ENCODE measurements at regions not wholly inside any gene's neighbourhood (a gene's known extent, or its start where the extent isn't known, plus 50 kb on each side); places are given as distances from the start of the nearest gene placed in this dataset.

- no peak for DNase-seq
Observed at GRCh38 chr10:36277459-36277858, 635.4 kb upstream of the FZD8 start.

- no peak for DNase-seq
Observed at GRCh38 chr10:36271627-36272340, 629.7 kb upstream of the FZD8 start.

- no peak for DNase-seq
Observed at GRCh38 chr10:36269222-36269621, 627.1 kb upstream of the FZD8 start.

DNA sequence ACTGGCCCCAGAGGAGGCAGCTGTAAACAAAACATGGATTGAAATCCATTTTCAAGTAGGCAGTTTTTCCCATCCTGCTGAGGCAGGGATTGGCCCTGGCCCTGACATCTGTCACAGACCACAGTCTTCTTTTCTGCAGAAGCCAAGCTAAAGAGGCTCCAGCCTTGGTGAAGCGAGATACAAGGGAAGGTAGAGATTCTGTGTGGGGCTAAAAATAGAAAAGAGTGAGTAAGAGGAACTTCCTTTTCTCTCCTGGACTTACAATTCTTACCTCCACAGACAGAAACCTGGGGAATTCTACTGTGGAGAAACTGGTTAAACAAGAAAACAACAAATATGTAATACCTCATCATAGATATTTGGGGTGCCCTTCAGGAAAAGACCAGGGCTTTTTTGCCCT, 624.8 kb upstream of the FZD8 start:
- DNase-seq = no peak

GRCh38 chr10:36265741-36266140, 623.6 kb upstream of the FZD8 start:
- DNase-seq = no peak

DNA sequence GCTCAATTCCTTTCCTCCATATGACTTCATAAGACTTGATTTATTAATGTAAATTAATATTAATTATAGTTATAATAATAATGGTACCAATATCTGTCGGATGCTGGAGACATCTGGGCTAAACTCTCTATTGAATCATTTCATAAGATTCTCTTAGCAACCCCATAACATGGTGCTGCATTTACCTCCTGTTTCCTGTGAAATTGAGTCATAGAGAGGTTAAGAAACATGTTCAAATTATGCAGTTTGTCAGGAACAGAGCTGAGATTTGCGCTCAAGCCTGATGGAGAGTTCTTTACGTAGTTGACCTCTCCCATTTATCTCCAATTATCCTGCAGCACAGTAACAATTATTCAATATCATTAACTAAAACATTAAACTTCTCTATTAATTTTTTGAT, 621.8 kb upstream of the FZD8 start:
- DNase-seq = no peak

DNA sequence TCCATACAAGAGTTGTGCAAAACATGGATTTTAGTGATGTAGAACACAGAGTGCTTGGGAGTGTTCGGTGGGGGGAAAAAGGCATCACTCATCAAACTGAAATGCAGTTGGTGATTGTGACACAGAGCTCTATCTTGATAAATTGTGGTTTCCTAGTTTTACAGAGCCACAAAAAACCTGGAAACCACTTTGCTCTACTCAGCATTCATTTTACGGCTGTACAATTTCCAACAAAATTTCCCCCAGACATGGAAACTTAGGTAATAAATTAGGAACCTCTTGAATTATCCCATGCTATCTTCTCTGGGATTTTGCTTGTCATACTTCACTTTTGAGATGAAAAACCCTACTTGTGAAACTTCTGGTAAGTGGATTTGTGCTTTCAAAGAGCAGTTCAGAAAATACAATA, 614.9 kb upstream of the FZD8 start:
- no peak for DNase-seq

DNA sequence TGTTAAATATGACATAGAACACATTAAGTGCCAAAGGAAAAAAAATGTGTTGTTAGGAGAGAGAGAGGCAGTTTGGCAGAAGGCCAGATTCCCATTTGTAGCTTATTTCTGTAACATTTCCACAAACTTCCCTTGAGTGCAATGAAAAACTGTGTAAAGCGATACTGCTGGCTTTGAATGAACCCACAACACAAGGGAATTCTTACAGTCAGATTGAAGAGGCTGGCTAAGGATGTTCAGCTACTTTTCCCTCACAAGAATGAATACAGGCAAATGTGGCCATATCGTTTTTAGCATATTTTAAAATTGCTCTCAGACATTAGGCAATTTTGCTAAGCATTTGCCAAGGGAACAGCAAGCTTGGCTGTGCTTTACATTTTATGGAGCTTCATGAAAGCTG, 614.1 kb upstream of the FZD8 start:
- DNase-seq = no peak

GRCh38 chr10:36254199-36254598, 612.1 kb upstream of the FZD8 start:
- no peak for DNase-seq

DNA sequence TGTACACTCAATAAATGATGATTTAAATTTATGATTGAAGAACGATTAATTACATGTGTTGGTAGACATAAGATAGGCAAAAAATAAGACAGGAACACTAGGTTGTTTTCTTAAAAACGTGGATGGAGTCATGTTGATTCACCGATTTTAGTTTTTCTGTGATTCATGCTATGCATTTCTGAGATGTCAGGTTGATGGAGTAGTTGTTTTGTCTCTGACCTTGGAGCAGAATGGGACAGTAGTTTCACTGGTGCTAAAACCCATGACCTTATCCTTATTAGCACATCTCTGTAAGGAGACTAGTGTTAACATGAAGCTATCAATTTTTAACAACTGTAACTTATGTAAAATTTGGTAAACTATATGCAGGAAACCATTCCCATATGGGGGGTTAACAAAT, 611.6 kb upstream of the FZD8 start:
- DNase-seq = no peak

DNA sequence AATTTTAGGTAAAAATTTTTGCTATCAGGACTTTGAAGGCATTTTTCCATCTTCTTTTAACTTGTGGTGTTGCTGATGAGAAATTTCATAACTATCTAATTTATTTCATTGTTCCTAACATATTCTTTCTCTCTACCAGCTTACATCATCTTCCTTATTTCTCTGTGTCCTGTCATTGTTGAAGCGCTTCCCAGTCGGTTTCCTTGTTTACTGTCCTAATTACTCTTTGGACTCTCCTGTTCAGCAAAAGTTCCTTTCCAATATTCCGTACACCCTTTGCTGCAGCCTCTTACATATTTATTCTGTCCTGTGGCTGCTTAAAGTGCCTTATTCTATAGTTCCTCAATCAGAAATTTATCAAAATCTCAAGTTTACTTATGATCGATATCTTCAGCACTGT, 609.0 kb upstream of the FZD8 start:
- no peak for DNase-seq

GRCh38 chr10:36248304-36248981, 606.3 kb upstream of the FZD8 start:
- no peak for DNase-seq

DNA sequence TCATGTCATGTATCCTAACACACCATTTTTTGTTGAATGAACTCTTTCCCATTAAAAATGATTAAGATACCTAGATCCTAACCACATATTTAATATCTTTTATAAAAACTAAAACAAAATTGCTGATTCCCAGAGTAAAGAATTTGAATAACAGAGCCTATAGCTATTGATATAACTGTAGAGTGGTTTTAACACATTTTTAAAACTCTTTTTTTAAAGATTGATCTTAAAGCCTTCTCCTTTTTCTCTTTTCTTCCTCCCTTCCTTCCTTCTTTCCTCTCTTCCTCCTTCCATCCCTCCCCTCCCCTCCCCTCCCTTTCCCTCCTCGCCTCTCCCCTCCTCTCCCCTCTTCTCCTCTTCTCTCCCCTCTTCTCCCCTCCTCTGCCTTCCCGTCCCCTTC, 605.4 kb upstream of the FZD8 start:
- DNase-seq = no peak

GRCh38 chr10:36236931-36237330, 594.8 kb upstream of the FZD8 start:
- no peak for DNase-seq

DNA sequence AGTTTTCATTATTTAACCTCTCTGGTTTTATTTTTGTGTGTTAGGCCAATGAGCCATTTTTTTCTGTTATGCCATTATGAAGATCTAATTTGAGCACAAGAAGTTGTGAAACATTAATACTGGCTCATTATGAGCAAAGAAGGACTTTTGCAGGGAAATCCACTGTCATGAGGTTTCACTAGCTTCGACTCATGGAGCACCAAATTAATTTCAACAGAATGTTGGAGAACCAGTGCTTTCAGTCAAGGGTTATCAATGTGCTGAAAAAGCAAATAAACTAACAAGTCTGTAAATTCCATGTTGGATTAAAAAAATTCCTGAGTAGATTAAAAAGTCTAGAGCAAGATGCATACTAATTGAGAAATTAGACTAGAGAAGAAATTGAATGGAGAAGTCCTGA, 594.2 kb upstream of the FZD8 start:
- DNase-seq = no peak

DNA sequence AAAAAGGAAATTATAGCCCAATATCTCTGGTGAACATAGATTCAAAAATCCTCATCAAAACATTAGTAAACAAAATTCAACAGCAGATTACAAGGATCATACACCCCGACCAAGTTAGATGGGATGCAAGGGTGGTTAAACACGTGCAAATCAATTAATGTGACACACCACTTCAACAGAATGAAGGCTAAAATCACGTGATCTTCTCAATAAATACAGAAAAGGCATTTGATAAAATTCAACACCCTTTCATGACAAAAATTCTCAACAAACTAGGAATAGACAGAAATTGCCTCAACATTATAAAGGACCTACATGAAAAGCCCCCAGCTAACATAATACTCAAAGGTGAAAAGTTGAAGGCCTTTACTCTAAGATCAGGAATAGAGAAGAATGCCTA, 590.8 kb upstream of the FZD8 start:
- DNase-seq = no peak

GRCh38 chr10:36224431-36224985, 582.4 kb upstream of the FZD8 start:
- no peak for DNase-seq

DNA sequence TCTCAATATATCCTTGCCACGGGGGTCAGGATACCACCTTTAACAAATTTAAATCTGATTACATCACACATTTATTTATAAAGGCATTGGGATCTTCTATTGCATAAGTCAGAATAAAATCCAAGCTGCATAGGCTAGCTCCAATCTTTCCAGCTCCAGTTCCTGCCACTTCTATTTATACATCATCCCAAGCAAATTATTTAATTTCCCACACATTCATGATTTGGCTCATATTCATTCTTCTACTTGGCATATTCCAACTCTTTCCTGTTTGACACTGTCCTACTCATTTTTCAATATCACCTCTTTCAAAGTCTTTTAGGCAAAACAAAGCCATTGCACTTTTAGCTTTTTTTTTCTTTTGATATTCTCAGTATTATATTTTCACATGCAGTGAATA, 579.0 kb upstream of the FZD8 start:
- DNase-seq = no peak

DNA sequence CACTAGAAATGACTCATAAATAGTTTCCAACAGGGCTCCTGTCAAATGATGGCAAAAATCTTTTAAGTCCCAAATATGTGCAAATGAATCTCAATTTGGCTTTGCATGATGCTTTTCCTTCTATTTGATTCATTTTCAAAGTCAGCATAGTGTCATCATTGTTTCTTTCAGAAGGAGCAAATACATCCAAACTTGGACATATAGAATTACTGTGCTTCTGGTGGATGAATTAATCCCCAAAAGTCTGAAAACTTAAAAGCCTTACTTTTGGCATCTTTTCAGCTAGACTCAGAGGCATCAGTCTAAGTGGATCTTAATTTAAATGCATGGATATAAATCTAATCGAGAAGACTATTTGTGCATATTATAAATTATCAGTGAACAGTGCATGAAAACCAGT, 578.1 kb upstream of the FZD8 start:
- no peak for DNase-seq

DNA sequence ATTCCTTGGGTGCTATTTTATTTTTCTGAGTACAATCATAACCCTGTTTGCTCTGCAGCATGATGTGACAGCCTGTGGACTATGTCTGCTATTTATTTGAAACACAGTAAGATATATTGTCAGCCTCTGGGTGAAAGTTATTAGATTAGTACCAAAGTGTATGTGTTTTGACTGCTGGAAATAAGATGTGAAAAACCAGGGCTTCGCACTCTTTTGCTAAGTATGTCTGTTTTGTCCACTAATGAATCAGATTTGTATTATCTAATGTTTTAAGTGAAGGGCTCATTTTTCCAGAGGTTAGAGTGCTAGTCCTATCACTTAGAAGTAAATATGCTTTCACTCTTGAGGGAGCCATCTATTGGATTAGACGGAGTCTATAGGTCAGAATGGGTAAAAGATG, 569.8 kb upstream of the FZD8 start:
- no peak for DNase-seq

- DNase-seq = no peak
Observed at GRCh38 chr10:36209480-36209879, 567.4 kb upstream of the FZD8 start.

DNA sequence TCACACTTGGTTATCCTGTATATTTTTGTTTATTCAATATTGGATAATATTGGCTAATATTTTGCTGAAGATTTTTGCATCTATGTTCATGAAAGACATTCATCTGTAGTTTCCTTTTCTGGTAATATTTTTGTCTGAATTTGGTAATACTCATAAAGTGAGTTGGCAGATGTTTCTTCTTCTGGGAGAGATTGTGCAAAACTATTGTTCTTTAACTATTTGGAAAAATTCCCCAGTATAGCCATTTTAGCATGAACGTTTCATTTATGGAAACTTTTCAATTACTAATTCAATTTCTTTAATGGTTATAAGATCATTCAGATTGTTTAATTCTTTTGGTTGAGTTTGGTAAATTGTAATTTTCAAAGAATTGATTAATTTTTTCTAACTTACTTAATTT, 560.8 kb upstream of the FZD8 start:
- DNase-seq = no peak

DNA sequence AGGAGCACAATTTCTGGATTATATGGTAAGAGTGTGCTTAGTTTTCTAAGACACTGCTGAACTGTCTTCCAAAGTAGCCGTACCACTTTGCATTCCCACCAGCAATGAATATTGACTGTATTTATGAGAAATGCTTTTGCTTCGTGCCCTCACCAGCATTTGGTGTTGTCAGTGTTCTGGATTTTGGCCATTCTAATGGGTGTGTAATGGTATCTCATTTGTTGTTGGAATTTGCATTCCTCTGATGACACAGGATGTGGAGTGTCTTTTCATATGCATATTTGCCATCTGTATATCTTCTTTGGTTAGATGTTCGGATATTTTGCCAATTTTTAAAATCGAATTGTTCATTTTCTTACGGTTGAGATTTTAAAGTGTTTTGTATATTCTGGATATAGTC, 558.5 kb upstream of the FZD8 start:
- DNase-seq = no peak

DNA sequence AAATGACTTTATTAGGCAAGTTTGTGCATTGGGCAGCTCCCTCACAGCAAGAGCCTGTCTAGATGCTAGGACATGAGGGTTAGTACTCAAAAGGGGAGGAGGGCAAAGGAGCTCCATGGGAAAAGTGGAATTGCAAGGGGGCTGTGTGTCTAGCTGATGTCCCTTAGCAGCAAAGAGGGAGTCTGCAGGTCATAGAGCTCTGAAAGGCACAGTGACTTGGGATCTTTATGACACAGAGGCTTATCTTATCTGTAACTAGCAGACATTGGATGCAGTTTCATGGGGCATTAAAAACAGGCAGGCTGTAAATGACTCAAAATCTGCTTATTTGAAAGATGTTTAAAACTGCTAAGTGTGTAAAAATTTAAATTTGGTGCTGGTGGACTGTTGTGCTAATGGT, 556.2 kb upstream of the FZD8 start:
- no peak for DNase-seq

GRCh38 chr10:36195364-36195763, 553.3 kb upstream of the FZD8 start:
- DNase-seq = no peak
